HEK293 (cell line): ENCODE measurements at regions not wholly inside any gene's neighbourhood (a gene's known extent, or its start where the extent isn't known, plus 50 kb on each side); places are given as distances from the start of the nearest gene placed in this dataset.

Source experiments
- CTCF ChIA-PET: fragments of 350-600 bp; formaldehyde crosslinking; extraction: SDS; loops from one replicate; lab custom pipeline; 2021; ENCODE audit warnings: antibody characterized with exemption; lab: Yijun Ruan, JAX
- POLR2A ChIA-PET: fragments of 300-600 bp; formaldehyde crosslinking; extraction: SDS; loops from one replicate; lab custom pipeline; 2020; ENCODE audit warnings: antibody characterized with exemption, inconsistent platforms; lab: Yijun Ruan, JAX
- H3K27ac ChIP-seq: fragments of 200-500 bp; sonication (Bioruptor generic); 2 replicates; pipeline ENCODE4 v1.5.1; 2014; ENCODE audit warnings: low read depth, low read length, control low read depth, inconsistent platforms; ENCODE audit errors: extremely low read depth
- H3K36me3 ChIP-seq, 2 experiments: fragments of 200-500 bp in 1 of 2; sonication (Bioruptor generic) in 1 of 2; 1 replicate in 1 of 2; 2 replicates in 1 of 2; pipeline ENCODE4 v1.5.1; 2014 to 2017; ENCODE audit warnings: inconsistent platforms in 2 of 2, low read length in 2 of 2; ENCODE audit not compliant: control insufficient read depth in 2 of 2, insufficient read depth in 1 of 2
- H3K4me1 ChIP-seq: fragments of 200-500 bp; sonication (Bioruptor generic); 2 replicates; pipeline ENCODE4 v1.5.1; 2014; ENCODE audit warnings: mild to moderate bottlenecking, low read length, inconsistent platforms; ENCODE audit not compliant: control insufficient read depth, insufficient read depth
- H3K4me3 ChIP-seq: 2 replicates; pipeline ENCODE4 v1.5.1; 2011; ENCODE audit warnings: low read depth, mild to moderate bottlenecking, control low read depth, low read length, moderate library complexity
- H3K9me3 ChIP-seq: fragments of 200-500 bp; sonication (Bioruptor generic); 2 replicates; pipeline ENCODE4 v1.5.1; 2014; ENCODE audit warnings: low read depth, low read length, inconsistent platforms; ENCODE audit not compliant: control insufficient read depth, insufficient read depth
- ATF2 ChIP-seq: fragments of 450-650 bp; formaldehyde crosslinking; IDR thresholded peaks from 2 replicates; pipeline ENCODE4 v1.5.1; 2016; ENCODE audit warnings: missing biosample characterization, missing genetic modification characterization, low read depth
- ELK4 ChIP-seq: IDR thresholded peaks from 2 replicates; pipeline ENCODE4 v1.6.1; 2011; ENCODE audit warnings: mild to moderate bottlenecking, low read depth, low read length, borderline replicate concordance
- FEZF1 ChIP-seq: fragments of 450-650 bp; formaldehyde crosslinking; IDR thresholded peaks from 2 replicates; pipeline ENCODE4 v1.5.1; 2016; ENCODE audit warnings: missing biosample characterization, missing genetic modification characterization
- MZF1 ChIP-seq: fragments of 450-650 bp; formaldehyde crosslinking; IDR thresholded peaks from 2 replicates; pipeline ENCODE4 v1.5.1; 2017; ENCODE audit warnings: missing biosample characterization, missing genetic modification characterization, borderline replicate concordance
- PRDM1 ChIP-seq: fragments of 450-650 bp; formaldehyde crosslinking; IDR thresholded peaks from 2 replicates; pipeline ENCODE4; 2016; ENCODE audit warnings: missing biosample characterization, missing genetic modification characterization
- SP7 ChIP-seq: fragments of 450-650 bp; formaldehyde crosslinking; IDR thresholded peaks from 2 replicates; pipeline ENCODE4 v1.5.1; 2016; ENCODE audit warnings: missing biosample characterization, missing genetic modification characterization
- ZBTB48 ChIP-seq: fragments of 450-650 bp; formaldehyde crosslinking; IDR thresholded peaks from 2 replicates; pipeline ENCODE4 v1.5.1; 2016; ENCODE audit warnings: missing biosample characterization, missing genetic modification characterization
- ZFHX2 ChIP-seq: fragments of 450-650 bp; formaldehyde crosslinking; conservative IDR thresholded peaks from 2 replicates; pipeline ENCODE4 v1.5.1; 2016; ENCODE audit warnings: missing biosample characterization, missing genetic modification characterization
- ZNF10 ChIP-seq: fragments of 450-650 bp; formaldehyde crosslinking; IDR thresholded peaks from 2 replicates; pipeline ENCODE4 v1.5.1; 2017; ENCODE audit warnings: missing biosample characterization, missing genetic modification characterization
- ZNF16 ChIP-seq: fragments of 450-650 bp; formaldehyde crosslinking; IDR thresholded peaks from 2 replicates; pipeline ENCODE4 v1.5.1; 2016; ENCODE audit warnings: low read depth, missing biosample characterization, missing genetic modification characterization
- ZNF266 ChIP-seq: fragments of 450-650 bp; formaldehyde crosslinking; IDR thresholded peaks from 2 replicates; pipeline ENCODE4 v1.5.1; 2016; ENCODE audit warnings: missing biosample characterization, missing genetic modification characterization, low read depth
- ZNF274 ChIP-seq, 2 experiments: fragments of 200-500 bp in 1 of 2; fragments of 450-650 bp in 1 of 2; sonication (Bioruptor generic) in 1 of 2; formaldehyde crosslinking in 1 of 2; IDR thresholded peaks; 2 replicates each; pipeline versions ENCODE4 v1.5.1 to v1.6.1; 2014 to 2016; ENCODE audit warnings: borderline replicate concordance in 1 of 2, inconsistent platforms in 1 of 2, low read length in 1 of 2, missing biosample characterization in 1 of 2, missing genetic modification characterization in 1 of 2
- ZNF335 ChIP-seq: fragments of 450-650 bp; formaldehyde crosslinking; conservative IDR thresholded peaks from 2 replicates; pipeline ENCODE4 v1.5.1; 2016; ENCODE audit warnings: missing biosample characterization, missing genetic modification characterization
- ZNF350 ChIP-seq: fragments of 450-650 bp; formaldehyde crosslinking; IDR thresholded peaks from 2 replicates; pipeline ENCODE4 v1.5.0; 2017; ENCODE audit warnings: missing biosample characterization, mild to moderate bottlenecking, missing genetic modification characterization
- ZNF394 ChIP-seq: fragments of 450-650 bp; formaldehyde crosslinking; IDR thresholded peaks from 2 replicates; pipeline ENCODE4 v1.5.1; 2016; ENCODE audit warnings: missing biosample characterization, missing genetic modification characterization, mild to moderate bottlenecking, moderate library complexity, borderline replicate concordance
- ZNF398 ChIP-seq: fragments of 450-650 bp; formaldehyde crosslinking; IDR thresholded peaks from 2 replicates; pipeline ENCODE4 v1.5.1; 2017; ENCODE audit warnings: missing biosample characterization, missing genetic modification characterization
- ZNF426 ChIP-seq: fragments of 450-650 bp; formaldehyde crosslinking; IDR thresholded peaks from 2 replicates; pipeline ENCODE4 v1.5.1; 2017; ENCODE audit warnings: missing biosample characterization, missing genetic modification characterization, mild to moderate bottlenecking, inconsistent platforms, moderate library complexity
- ZNF433 ChIP-seq: fragments of 450-650 bp; formaldehyde crosslinking; IDR thresholded peaks from 2 replicates; pipeline ENCODE4 v1.5.1; 2016; ENCODE audit warnings: missing biosample characterization, missing genetic modification characterization, low read depth
- ZNF501 ChIP-seq: fragments of 450-650 bp; formaldehyde crosslinking; IDR thresholded peaks from 2 replicates; pipeline ENCODE4 v1.5.1; 2016; ENCODE audit warnings: missing biosample characterization, missing genetic modification characterization
- ZNF510 ChIP-seq: fragments of 450-650 bp; formaldehyde crosslinking; IDR thresholded peaks from 2 replicates; pipeline ENCODE4 v1.5.1; 2018; ENCODE audit warnings: mild to moderate bottlenecking, missing genetic modification characterization, missing biosample characterization; ENCODE audit not compliant: insufficient replicate concordance
- ZNF544 ChIP-seq: fragments of 450-650 bp; formaldehyde crosslinking; IDR thresholded peaks from 2 replicates; pipeline ENCODE4 v1.5.0; 2017; ENCODE audit warnings: missing biosample characterization, missing genetic modification characterization
- ZNF561 ChIP-seq: fragments of 450-650 bp; IDR thresholded peaks from 2 replicates; pipeline ENCODE4 v1.5.1; 2018; ENCODE audit warnings: missing biosample characterization, missing genetic modification characterization, borderline replicate concordance
- ZNF571 ChIP-seq: fragments of 450-650 bp; formaldehyde crosslinking; IDR thresholded peaks from 2 replicates; pipeline ENCODE4 v1.5.0; 2017; ENCODE audit warnings: missing biosample characterization, missing genetic modification characterization
- ZNF776 ChIP-seq: fragments of 450-650 bp; formaldehyde crosslinking; IDR thresholded peaks from 2 replicates; pipeline ENCODE4 v1.5.0; 2017; ENCODE audit warnings: missing biosample characterization, missing genetic modification characterization, borderline replicate concordance
- ZNF792 ChIP-seq: fragments of 450-650 bp; formaldehyde crosslinking; IDR thresholded peaks from 2 replicates; pipeline ENCODE4 v1.5.1; 2016; ENCODE audit warnings: missing biosample characterization, missing genetic modification characterization

GRCh38 chr10:62907470-62908212 lies 91.5 kb upstream of the EGR2 start (continued):
- TF ChIP-seq ZNF544 (tag by site-specific recombination): no peak

- H3K4me3 ChIP-seq: no peak overlapping the region
- H3K27ac ChIP-seq: no peak overlapping the region
- ChIA-PET POLR2A (no interaction called here), CTCF (no interaction called here)
- peaks cover 4% of the 10 kb centered on the region; the same call in 1 of the 2 replicates for H3K4me1 ChIP-seq
- H3K36me3 ChIP-seq: no peaks in the 10 kb centered on the region
- H3K9me3 ChIP-seq: no peaks in the 10 kb centered on the region
- TF ChIP-seq ZNF561 (tag by site-specific recombination) (no peak), ZNF350 (no peak), ATF2 (tag by site-specific recombination) (no peak), MZF1 (tag by site-specific recombination) (no peak), ZNF792 (tag by site-specific recombination) (no peak), ZNF16 (no peak), ZNF510 (tag by site-specific recombination) (no peak), ZNF266 (tag by site-specific recombination) (no peak), ZNF394 (tag by site-specific recombination) (no peak), FEZF1 (no peak), ZNF426 (tag by site-specific recombination) (no peak), ELK4 (no peak), ZBTB48 (tag by site-specific recombination) (no peak)
Observed at GRCh38 chr10:62904281-62904875, 88.2 kb upstream of the EGR2 start.

- no peaks in the 10 kb centered on the region for H3K9me3 ChIP-seq
- peaks cover 4% of the 10 kb centered on the region; the same call in 1 of the 2 replicates for H3K4me1 ChIP-seq
- no peak overlapping the region for H3K4me3 ChIP-seq
- POLR2A ChIA-PET: no interaction called here
- H3K27ac ChIP-seq: no peak overlapping the region
- CTCF ChIA-PET: no interaction called here
- TF ChIP-seq ZNF501 (no peak), ZNF398 (no peak), PRDM1 (tag by site-specific recombination) (no peak), ZNF274 (IDR thresholded peaks at IDR 0.05; ENCODE audit: low read length) (no peak), ZNF274 (tag by site-specific recombination; IDR thresholded peaks at IDR 0.05; ENCODE audit: borderline replicate concordance) (no peak), ZNF571 (tag by site-specific recombination) (no peak), ZNF776 (no peak), ZNF561 (tag by site-specific recombination) (no peak), ZNF433 (tag by site-specific recombination) (no peak), ZNF335 (tag by site-specific recombination) (no peak), ZNF10 (tag by site-specific recombination) (no peak), ZFHX2 (tag by site-specific recombination) (no peak), SP7 (tag by site-specific recombination) (no peak)
- no peaks in the 10 kb centered on the region for H3K36me3 ChIP-seq
Observed at GRCh38 chr10:62903828-62904227, 87.7 kb upstream of the EGR2 start.
